GM12872 (cell line): ENCODE measurements at regions not wholly inside any gene's neighbourhood (a gene's known extent, or its start where the extent isn't known, plus 50 kb on each side); places are given as distances from the start of the nearest gene placed in this dataset.

ENCODE experiments used
- TF ChIP-seq, protein P1 (sequence below): IDR thresholded peaks from 3 replicates; pipeline ENCODE4 v1.5.1; 2011; ENCODE audit warnings: low read depth, mild to moderate bottlenecking, low read length, moderate library complexity; ENCODE audit not compliant: insufficient read depth

DNA sequence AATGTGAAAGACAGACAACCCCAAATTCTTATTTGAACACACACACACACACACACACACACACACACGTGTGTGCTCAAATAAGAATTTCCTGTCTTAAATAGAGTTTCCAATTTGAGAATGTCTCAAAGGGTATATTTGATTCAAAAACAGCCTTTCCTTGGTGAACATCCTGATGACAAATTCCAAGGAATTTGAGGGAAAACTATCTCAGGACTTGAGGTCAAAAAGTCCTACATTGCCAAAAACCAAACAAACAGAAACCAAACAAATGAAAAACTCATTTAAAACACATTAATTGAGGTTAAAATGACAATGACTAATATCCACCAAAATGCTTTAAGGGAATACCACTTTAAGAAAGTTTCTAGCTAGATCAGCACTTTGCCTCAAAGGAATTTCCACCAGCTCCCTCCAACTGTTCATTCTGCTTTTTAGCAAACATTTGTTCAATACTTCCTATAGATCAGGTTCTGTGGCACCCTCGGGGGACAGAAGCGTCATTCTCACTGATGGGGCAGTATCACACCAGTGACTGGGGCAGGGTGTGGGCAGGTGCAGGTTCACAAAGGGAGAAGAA lies 232.1 kb upstream of the TRIB2 start:
- TF ChIP-seq, protein P1, sequence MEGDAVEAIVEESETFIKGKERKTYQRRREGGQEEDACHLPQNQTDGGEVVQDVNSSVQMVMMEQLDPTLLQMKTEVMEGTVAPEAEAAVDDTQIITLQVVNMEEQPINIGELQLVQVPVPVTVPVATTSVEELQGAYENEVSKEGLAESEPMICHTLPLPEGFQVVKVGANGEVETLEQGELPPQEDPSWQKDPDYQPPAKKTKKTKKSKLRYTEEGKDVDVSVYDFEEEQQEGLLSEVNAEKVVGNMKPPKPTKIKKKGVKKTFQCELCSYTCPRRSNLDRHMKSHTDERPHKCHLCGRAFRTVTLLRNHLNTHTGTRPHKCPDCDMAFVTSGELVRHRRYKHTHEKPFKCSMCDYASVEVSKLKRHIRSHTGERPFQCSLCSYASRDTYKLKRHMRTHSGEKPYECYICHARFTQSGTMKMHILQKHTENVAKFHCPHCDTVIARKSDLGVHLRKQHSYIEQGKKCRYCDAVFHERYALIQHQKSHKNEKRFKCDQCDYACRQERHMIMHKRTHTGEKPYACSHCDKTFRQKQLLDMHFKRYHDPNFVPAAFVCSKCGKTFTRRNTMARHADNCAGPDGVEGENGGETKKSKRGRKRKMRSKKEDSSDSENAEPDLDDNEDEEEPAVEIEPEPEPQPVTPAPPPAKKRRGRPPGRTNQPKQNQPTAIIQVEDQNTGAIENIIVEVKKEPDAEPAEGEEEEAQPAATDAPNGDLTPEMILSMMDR: no peak

DNA sequence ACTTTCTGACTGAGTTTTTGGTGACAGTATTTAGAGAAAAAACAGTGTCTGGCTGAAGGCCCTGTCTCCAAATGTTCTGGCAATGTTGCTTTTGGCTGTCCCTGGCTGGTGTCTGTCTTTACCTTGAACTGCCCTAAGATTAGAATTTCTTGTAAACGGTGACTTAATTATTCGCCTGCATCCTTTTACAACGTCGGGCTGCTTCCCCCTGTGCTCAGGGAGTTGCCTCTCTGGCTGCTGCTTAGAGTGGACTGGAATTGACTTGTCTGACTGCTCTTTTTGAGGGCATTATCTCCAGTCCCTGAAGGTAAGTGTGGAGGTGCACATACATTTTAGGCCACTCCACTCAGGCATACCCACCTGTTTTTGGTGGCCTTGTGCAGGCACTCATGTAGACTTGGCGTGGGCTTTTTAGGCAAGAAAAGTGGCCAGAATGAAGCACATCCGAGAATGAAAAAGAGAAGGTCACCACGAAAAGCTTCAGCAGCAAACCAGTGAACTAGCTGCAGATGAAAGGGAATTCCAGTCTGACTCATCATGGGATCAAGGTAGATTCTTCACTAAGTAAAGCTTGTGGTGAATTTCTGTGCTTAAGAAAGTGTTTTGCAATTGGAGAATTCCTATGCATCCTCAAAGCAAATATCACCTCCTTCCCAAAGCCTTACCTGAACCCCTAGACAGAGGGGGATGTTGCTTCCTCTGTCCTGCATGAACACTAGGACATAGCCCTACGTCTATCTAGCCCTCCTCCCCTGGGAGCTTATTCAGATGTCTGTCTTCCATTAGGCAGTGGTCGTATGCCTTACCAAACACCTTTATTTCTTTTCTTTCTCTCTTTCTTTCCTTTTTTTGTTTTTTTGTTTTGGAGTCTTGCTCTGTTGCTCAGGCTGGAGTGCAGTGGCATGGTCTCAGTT lies 230.3 kb upstream of the TRIB2 start:
- TF ChIP-seq, protein P1: no peak

- TF ChIP-seq, protein P1: no peak
These were observed 229.3 kb upstream of the TRIB2 start for GRCh38 chr2:12487253-12488004.

- TF ChIP-seq, protein P1: no peak
These were observed 228.1 kb upstream of the TRIB2 start for GRCh38 chr2:12488352-12489318.

- TF ChIP-seq, protein P1: no peak
These were observed 226.1 kb upstream of the TRIB2 start for GRCh38 chr2:12490641-12491040.

DNA sequence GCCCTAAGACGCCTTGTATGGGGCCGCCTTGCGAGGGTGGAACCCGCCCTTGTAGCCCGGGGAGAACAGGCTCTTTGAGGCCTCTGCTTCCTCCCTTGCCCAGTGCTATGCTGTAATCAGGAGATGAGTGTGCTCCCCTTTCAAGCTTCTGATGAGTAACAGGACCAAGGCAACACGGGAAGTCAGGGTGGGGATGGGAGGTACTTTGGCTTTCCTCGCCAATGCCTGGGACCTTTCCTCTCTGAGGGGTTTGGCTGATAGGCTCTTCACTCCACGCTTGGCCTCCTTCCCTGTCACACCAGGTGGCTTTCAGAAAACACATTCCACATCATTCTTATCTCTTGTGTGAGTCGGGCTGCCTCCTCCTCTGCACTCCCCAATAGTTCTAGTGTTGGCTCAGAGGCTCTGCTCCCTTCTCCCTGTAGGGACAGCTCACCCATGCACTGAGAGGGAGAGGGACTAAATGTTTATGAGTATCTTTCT lies 223.7 kb upstream of the TRIB2 start:
- TF ChIP-seq, protein P1: no peak
